H1 (cell line): ENCODE measurements at regions not wholly inside any gene's neighbourhood (a gene's known extent, or its start where the extent isn't known, plus 50 kb on each side); places are given as distances from the start of the nearest gene placed in this dataset.

Experiments
- ASH2L ChIP-seq: fragments of 200-600, 300-600 bp; sonication (generic); IDR thresholded peaks from one replicate; pipeline ENCODE4 v1.7.1; 2017; ENCODE audit warnings: low read length
- CBX8 ChIP-seq: fragments of 300-800, 300-1000 bp; sonication (generic); IDR thresholded peaks from 2 replicates; pipeline ENCODE4 v1.7.1; 2016; ENCODE audit warnings: low read depth, low read length, borderline replicate concordance
- CHD2 ChIP-seq: IDR thresholded peaks from 2 replicates; pipeline ENCODE4 v1.6.1; 2012; ENCODE audit warnings: low read length, improper control_type of control experiment
- FOSL1 ChIP-seq: IDR thresholded peaks from 2 replicates; pipeline ENCODE4 v1.6.1; 2011; ENCODE audit warnings: mild to moderate bottlenecking, low read depth, low read length, moderate library complexity; ENCODE audit not compliant: insufficient read depth
- GABPA ChIP-seq: IDR thresholded peaks from 2 replicates; pipeline ENCODE4 v1.6.1; 2011; ENCODE audit warnings: mild to moderate bottlenecking, low read length, moderate library complexity, borderline replicate concordance; ENCODE audit not compliant: insufficient read depth
- RNF2 ChIP-seq: fragments of 200-900, 300-1000 bp; sonication (generic); IDR thresholded peaks from 2 replicates; pipeline ENCODE4 v1.7.1; 2016; ENCODE audit warnings: borderline replicate concordance, low read depth, mild to moderate bottlenecking, antibody characterized with exemption, low read length; ENCODE audit not compliant: poor library complexity, severe bottlenecking; ENCODE audit errors: missing control alignments
- SAP30 ChIP-seq: fragments of 300-600 bp; sonication (generic); IDR thresholded peaks from 2 replicates; pipeline ENCODE4 v1.7.1; 2012; ENCODE audit warnings: low read length, moderate library complexity, mild to moderate bottlenecking, inconsistent platforms; ENCODE audit not compliant: insufficient read depth, insufficient replicate concordance

- no peak for TF ChIP-seq CBX8
- no peak for TF ChIP-seq RNF2
- TF ChIP-seq SAP30, result no peak
- no peak for TF ChIP-seq CHD2
- TF ChIP-seq FOSL1, result no peak
- TF ChIP-seq ASH2L, result no peak
- no peak for TF ChIP-seq GABPA
Measured at GRCh38 chrX:4830880-4831557, 1117.6 kb upstream of the PRKX start (continued).
